OCI-LY3 (cell line): ENCODE measurements at regions not wholly inside any gene's neighbourhood (a gene's known extent, or its start where the extent isn't known, plus 50 kb on each side); places are given as distances from the start of the nearest gene placed in this dataset.

Experiments
- H2AFZ ChIP-seq: fragments of 200-600, 300-600 bp; shearing (Covaris generic); 2 replicates; pipeline ENCODE4 v1.6.0; 2014; ENCODE audit warnings: antibody characterized with exemption, low read depth, low read length
- H3K27ac ChIP-seq: fragments of 200-600, 300-600 bp; sonication (generic); 2 replicates; pipeline ENCODE4 v1.5.1; 2014; ENCODE audit warnings: mild to moderate bottlenecking, low read length, moderate library complexity, mixed read lengths
- H3K27me3 ChIP-seq: fragments of 200-600, 300-600 bp; sonication (generic); 2 replicates; pipeline ENCODE4 v1.6.1; 2014; ENCODE audit warnings: low read depth, low read length, mixed read lengths
- H3K36me3 ChIP-seq: fragments of 200-600, 300-600 bp; sonication (generic); replicated peaks from 2 replicates; pipeline ENCODE3; 2014; ENCODE audit warnings: low read depth, low read length, mixed read lengths
- H3K4me1 ChIP-seq: fragments of 300-600, 200-600 bp; sonication (generic); 2 replicates; pipeline ENCODE4 v1.6.1; 2014; ENCODE audit warnings: low read length, mixed read lengths
- H3K4me2 ChIP-seq: fragments of 200-600, 300-600 bp; sonication (generic); 2 replicates; pipeline ENCODE4 v1.6.1; 2014; ENCODE audit warnings: low read length, mixed read lengths
- H3K4me3 ChIP-seq: fragments of 300-600, 200-600 bp; sonication (generic); 2 replicates; pipeline ENCODE4 v1.5.1; 2014; ENCODE audit warnings: antibody characterized with exemption, mild to moderate bottlenecking, low read length, moderate library complexity
- H3K79me2 ChIP-seq: fragments of 300-600, 200-600 bp; shearing (Covaris generic); 2 replicates; pipeline ENCODE4 v1.6.1; 2014; ENCODE audit warnings: mild to moderate bottlenecking, low read length, mixed read lengths
- H3K9ac ChIP-seq: fragments of 300-600, 200-600 bp; shearing (Covaris generic); 2 replicates; pipeline ENCODE4 v1.6.0; 2014; ENCODE audit warnings: mild to moderate bottlenecking, low read length, moderate library complexity
- H3K9me3 ChIP-seq: fragments of 200-600, 300-600 bp; shearing (Covaris generic); 2 replicates; pipeline ENCODE4 v1.6.1; 2014; ENCODE audit warnings: low read length, mixed read lengths; ENCODE audit not compliant: insufficient read depth
- H4K20me1 ChIP-seq: fragments of 200-600, 300-600 bp; sonication (generic); 2 replicates; pipeline ENCODE4 v1.6.1; 2016; ENCODE audit warnings: low read length, mixed read lengths; ENCODE audit not compliant: insufficient read depth
- EZH2phosphoT487 ChIP-seq: fragments of 200-600 bp; shearing (Covaris generic); IDR thresholded peaks from 2 replicates; pipeline ENCODE4 v1.6.1; 2018; ENCODE audit warnings: antibody characterized with exemption, mixed run types, low read depth
- TF ChIP-seq, protein P1 (sequence below): fragments of 200-600, 300-600 bp; sonication (generic); IDR thresholded peaks from 2 replicates; pipeline ENCODE4 v1.5.1; 2014; ENCODE audit warnings: antibody characterized with exemption, low read length, low read depth

DNA sequence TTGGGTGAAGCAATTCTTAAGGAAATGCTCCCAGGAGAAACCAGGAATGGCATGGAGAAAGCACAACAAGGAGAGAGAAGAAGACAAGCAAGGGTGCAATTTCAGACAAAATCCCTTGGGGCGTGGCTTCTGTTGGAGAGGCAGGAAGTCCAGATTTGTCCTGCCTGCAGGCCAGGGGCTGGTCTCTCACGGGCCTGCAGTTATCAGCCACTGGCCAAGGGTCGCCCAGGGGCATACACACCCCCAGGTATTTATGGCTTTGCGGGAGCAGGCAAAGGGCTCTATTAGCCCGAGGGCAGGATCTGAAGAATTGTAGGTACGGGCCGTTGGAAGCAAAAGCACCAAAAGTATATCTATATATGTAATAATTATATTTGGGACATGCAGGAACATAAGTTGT lies 87.7 kb downstream of the IYD start:
- no peak overlapping the region for H3K4me3 ChIP-seq
- no peak overlapping the region for H3K4me2 ChIP-seq
- peaks cover 8% of the 10 kb centered on the region for H3K4me1 ChIP-seq
- no peak overlapping the region for H3K27ac ChIP-seq
- TF ChIP-seq EZH2phosphoT487: no peak
- TF ChIP-seq, protein P1, sequence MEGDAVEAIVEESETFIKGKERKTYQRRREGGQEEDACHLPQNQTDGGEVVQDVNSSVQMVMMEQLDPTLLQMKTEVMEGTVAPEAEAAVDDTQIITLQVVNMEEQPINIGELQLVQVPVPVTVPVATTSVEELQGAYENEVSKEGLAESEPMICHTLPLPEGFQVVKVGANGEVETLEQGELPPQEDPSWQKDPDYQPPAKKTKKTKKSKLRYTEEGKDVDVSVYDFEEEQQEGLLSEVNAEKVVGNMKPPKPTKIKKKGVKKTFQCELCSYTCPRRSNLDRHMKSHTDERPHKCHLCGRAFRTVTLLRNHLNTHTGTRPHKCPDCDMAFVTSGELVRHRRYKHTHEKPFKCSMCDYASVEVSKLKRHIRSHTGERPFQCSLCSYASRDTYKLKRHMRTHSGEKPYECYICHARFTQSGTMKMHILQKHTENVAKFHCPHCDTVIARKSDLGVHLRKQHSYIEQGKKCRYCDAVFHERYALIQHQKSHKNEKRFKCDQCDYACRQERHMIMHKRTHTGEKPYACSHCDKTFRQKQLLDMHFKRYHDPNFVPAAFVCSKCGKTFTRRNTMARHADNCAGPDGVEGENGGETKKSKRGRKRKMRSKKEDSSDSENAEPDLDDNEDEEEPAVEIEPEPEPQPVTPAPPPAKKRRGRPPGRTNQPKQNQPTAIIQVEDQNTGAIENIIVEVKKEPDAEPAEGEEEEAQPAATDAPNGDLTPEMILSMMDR: no peak
- no peak overlapping the region for H3K9ac ChIP-seq
- H4K20me1 ChIP-seq: no peaks in the 10 kb centered on the region
- H3K9me3 ChIP-seq: no peaks in the 10 kb centered on the region
- no peaks in the 10 kb centered on the region for H3K27me3 ChIP-seq
- no peaks in the 10 kb centered on the region for H3K36me3 ChIP-seq
- no peaks in the 10 kb centered on the region for H3K79me2 ChIP-seq
- H2AFZ ChIP-seq: no peak overlapping the region

DNA sequence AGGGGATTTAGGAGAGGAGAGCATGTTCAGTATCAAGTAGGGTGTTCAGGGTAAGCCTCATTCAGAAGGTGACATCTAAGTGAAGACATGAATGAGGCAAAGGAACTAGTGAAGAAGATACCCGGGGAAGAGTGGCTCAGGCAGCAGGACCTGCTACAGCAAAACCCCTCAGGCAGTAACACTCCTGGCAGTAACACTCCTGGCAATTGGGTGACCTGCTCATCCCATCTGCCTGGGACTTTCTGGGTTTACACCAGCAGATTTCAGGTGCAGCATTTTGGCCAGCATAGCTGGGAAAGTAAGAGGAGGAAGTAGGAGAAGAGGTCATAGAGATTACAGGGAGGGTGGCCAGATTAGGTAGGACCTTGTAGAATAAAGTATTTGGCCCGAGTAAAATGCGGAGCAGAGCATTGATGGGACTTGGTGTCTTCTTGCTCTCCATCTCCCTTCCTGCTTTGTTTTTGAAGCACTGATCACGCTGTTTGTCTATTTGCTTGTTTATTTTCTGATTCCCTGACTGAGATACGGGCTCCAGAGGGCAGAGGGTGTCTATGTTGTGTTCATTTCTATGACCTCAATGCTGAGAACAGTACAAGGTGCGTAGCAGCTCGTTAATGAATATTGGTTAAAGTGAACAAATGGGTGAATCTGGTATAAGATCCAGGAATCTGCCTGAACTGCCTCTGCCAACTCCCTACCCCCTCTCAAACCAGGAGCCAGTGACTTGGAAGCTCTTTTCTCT lies 88.3 kb downstream of the IYD start:
- Histone ChIP-seq H3K4me3 (no peak overlapping the region), H4K20me1 (no peaks in the 10 kb centered on the region), H3K4me2 (no peak overlapping the region), H3K4me1 (peaks cover 8% of the 10 kb centered on the region), H3K36me3 (no peaks in the 10 kb centered on the region), H2AFZ (no peak overlapping the region), H3K9ac (no peak overlapping the region), H3K9me3 (no peaks in the 10 kb centered on the region), H3K27ac (no peak overlapping the region), H3K79me2 (no peaks in the 10 kb centered on the region), H3K27me3 (no peaks in the 10 kb centered on the region)
- TF ChIP-seq, protein P1: no peak
- no peak for TF ChIP-seq EZH2phosphoT487

DNA sequence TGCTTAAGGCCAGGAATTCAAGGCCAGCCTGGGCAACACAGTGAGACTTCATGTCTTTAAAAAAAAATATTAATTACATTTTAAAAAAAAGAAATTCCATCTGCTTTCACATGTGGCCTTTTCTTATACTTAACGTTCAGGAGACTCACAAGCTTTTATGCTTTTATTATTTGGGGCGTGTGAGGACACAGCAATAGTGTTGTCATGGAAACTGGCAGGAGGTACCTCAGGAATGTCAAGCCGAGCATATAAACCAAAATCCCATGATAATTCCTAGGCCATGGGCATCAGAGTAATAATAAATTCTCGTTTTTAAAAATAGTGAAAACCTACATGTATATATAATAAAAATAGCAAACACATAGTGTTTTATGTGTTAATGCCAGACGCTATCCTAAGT lies 89.8 kb downstream of the IYD start:
- Histone ChIP-seq H3K27me3 (no peaks in the 10 kb centered on the region), H2AFZ (no peak overlapping the region), H3K4me3 (no peak overlapping the region), H3K4me1 (peaks cover 8% of the 10 kb centered on the region), H3K36me3 (no peaks in the 10 kb centered on the region), H4K20me1 (no peaks in the 10 kb centered on the region), H3K9me3 (no peaks in the 10 kb centered on the region), H3K79me2 (no peaks in the 10 kb centered on the region), H3K4me2 (no peak overlapping the region), H3K9ac (no peak overlapping the region), H3K27ac (no peak overlapping the region)
- TF ChIP-seq EZH2phosphoT487: no peak
- TF ChIP-seq, protein P1: no peak

DNA sequence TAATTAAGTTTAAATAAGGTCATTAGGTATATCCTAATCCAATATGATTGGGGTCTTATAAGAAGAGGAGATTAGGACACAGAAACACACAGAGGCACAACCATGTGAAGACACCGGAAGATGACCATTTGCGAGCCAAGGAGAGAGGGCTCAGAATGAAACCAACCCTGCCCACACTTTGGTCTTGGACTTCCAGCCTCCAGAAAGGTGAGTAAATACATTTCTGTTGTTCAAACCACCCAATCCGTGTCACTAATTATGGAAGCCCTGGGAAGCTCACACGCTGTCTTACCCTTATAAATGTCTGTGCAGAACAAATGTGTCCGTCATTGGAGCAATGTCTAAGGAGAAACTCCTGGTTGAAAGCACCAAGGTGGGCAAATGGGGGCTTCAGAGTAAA lies 95.0 kb downstream of the IYD start:
- H3K36me3 ChIP-seq: no peaks in the 10 kb centered on the region
- no peaks in the 10 kb centered on the region for H3K9me3 ChIP-seq
- no peak overlapping the region for H3K27ac ChIP-seq
- H3K4me2 ChIP-seq: no peak overlapping the region
- H3K27me3 ChIP-seq: no peaks in the 10 kb centered on the region
- TF ChIP-seq, protein P1: no peak
- H3K4me3 ChIP-seq: no peak overlapping the region
- H2AFZ ChIP-seq: no peak overlapping the region
- no peaks in the 10 kb centered on the region for H3K79me2 ChIP-seq
- H4K20me1 ChIP-seq: no peaks in the 10 kb centered on the region
- H3K4me1 ChIP-seq: no peaks in the 10 kb centered on the region
- H3K9ac ChIP-seq: no peak overlapping the region
